OCI-LY1 (cell line): ENCODE measurements at regions not wholly inside any gene's neighbourhood (a gene's known extent, or its start where the extent isn't known, plus 50 kb on each side); places are given as distances from the start of the nearest gene placed in this dataset.

ENCODE experiments used
- EZH2 ChIP-seq: fragments of 200-600 bp; sonication (generic), shearing (Covaris generic); IDR thresholded peaks from 2 replicates; pipeline ENCODE4 v1.8.0; 2017; ENCODE audit warnings: borderline replicate concordance, mixed run types, mild to moderate bottlenecking, antibody characterized with exemption, low read length, moderate library complexity, mixed read lengths
- TF ChIP-seq, protein P1 (sequence below): fragments of 200-600 bp; sonication (generic), shearing (Covaris generic); IDR thresholded peaks from 2 replicates; pipeline ENCODE4 v1.5.1; 2017; ENCODE audit warnings: mild to moderate bottlenecking, antibody characterized with exemption, low read length, moderate library complexity, mixed read lengths

DNA sequence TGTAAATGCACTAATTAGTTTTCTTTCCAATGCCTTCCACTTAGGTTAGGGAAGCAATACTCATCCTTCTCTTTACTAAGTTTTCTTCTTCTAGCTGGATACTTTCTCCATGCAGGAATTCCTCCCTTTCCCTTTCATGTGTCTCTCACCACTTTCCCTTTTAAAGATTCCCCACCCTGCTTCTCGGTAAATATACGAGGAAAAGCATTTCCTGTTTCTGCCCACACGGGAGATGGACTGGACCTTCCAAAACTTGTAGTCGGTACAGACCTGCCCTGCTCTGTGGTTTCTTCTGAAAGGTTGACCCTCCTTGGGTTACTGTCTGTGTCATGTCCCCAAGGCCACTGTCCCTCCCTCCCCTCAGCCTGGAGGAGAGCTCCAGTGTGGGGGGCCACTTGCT is 58.9 kb upstream of the LYZL2 start:
- TF ChIP-seq, protein P1, sequence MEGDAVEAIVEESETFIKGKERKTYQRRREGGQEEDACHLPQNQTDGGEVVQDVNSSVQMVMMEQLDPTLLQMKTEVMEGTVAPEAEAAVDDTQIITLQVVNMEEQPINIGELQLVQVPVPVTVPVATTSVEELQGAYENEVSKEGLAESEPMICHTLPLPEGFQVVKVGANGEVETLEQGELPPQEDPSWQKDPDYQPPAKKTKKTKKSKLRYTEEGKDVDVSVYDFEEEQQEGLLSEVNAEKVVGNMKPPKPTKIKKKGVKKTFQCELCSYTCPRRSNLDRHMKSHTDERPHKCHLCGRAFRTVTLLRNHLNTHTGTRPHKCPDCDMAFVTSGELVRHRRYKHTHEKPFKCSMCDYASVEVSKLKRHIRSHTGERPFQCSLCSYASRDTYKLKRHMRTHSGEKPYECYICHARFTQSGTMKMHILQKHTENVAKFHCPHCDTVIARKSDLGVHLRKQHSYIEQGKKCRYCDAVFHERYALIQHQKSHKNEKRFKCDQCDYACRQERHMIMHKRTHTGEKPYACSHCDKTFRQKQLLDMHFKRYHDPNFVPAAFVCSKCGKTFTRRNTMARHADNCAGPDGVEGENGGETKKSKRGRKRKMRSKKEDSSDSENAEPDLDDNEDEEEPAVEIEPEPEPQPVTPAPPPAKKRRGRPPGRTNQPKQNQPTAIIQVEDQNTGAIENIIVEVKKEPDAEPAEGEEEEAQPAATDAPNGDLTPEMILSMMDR, result no peak; the same call in 1 of the 2 replicates
- no peak for TF ChIP-seq EZH2
